ENCODE measurements at regions not wholly inside any gene's neighbourhood (a gene's known extent, or its start where the extent isn't known, plus 50 kb on each side); places are given as distances from the start of the nearest gene placed in this dataset.

DNA sequence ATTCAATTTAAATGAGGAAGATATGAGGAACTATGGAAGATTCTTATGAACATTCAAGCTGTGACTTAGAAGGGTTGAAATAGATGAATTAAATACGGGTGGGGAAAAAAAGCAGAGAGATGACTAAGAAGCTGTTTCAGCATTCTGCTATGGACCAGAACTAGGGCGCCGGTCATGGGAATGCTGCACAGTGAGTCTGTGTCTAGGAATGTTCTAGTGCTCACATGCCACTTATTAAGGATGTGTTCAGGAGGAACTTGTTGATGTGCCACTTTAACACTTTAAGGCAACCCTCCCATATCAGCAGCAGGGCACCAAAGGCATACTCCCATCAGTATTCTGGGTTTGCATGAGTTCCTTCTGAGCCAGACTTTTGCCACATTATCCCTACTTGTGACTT is 152.1 kb downstream of the POSTN start:
- no peaks in the 10 kb centered on the region for H3K4me1 ChIP-seq (ENCODE audit: control insufficient read depth, insufficient read depth, low read length, poor library complexity, severe bottlenecking)
- H3K9me3 ChIP-seq (ENCODE audit: control insufficient read depth in 2 of 2, low read length in 2 of 2), result no peaks in the 10 kb centered on the region
- ATAC-seq (ENCODE audit: low read depth in 2 of 2) (no peak), DNase-seq (no peak)
- H3K27ac ChIP-seq (ENCODE audit: insufficient read depth, low read length, poor library complexity, severe bottlenecking), result no peak overlapping the region
- Mint-ChIP-seq H3K27ac (no peak overlapping the region), H3K27me3 (no peaks in the 10 kb centered on the region), H3K4me1 (no peaks in the 10 kb centered on the region), H3K4me3 (no peak overlapping the region), H3K9me3 (peaks cover 0 to 8% (median 4%) of the 10 kb centered on the region in 7 donors), H3K36me3 (no peaks in the 10 kb centered on the region)
- H3K27me3 ChIP-seq (ENCODE audit: control insufficient read depth, insufficient read depth, low read length), result no peaks in the 10 kb centered on the region
- H3K4me3 ChIP-seq (ENCODE audit: low read depth, low read length), result no peak overlapping the region
- no peaks in the 10 kb centered on the region for H3K36me3 ChIP-seq (ENCODE audit: control insufficient read depth, insufficient read depth, low read length)

DNA sequence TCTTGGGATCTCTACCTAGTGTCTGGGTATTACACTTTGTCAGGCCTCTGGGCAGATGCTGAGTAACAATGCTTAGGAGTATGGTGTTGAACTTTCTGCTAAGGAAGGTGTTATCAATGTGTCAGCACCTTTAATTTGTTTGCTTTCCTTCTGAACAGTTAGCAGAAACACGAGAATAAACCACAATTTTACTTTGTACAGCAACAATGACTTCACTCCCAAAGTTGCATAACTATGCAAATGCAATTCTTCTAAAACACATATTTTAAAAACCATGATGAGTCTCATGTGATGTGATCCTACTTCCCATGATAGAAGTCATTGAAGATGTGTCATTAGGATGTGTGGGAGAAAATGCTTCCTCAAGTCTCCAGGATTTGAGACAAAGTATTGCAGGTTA is 155.0 kb downstream of the POSTN start:
- no peaks in the 10 kb centered on the region for H3K27me3 Mint-ChIP-seq
- ATAC-seq (ENCODE audit: low read depth in 2 of 2), result no peak
- no peak overlapping the region for H3K27ac Mint-ChIP-seq
- no peaks in the 10 kb centered on the region for H3K36me3 Mint-ChIP-seq
- no peak overlapping the region for H3K4me3 Mint-ChIP-seq
- H3K9me3 Mint-ChIP-seq, result peaks cover 0 to 12% (median 7%) of the 10 kb centered on the region in 7 donors
- no peaks in the 10 kb centered on the region for H3K9me3 ChIP-seq (ENCODE audit: control insufficient read depth in 2 of 2, low read length in 2 of 2)
- no peak overlapping the region for H3K4me3 ChIP-seq (ENCODE audit: low read depth, low read length)
- H3K36me3 ChIP-seq (ENCODE audit: control insufficient read depth, insufficient read depth, low read length), result no peaks in the 10 kb centered on the region
- H3K4me1 ChIP-seq (ENCODE audit: control insufficient read depth, insufficient read depth, low read length, poor library complexity, severe bottlenecking), result no peaks in the 10 kb centered on the region
- H3K27me3 ChIP-seq (ENCODE audit: control insufficient read depth, insufficient read depth, low read length), result no peaks in the 10 kb centered on the region
- DNase-seq, result no peak
- no peak overlapping the region for H3K27ac ChIP-seq (ENCODE audit: insufficient read depth, low read length, poor library complexity, severe bottlenecking)
- no peaks in the 10 kb centered on the region for H3K4me1 Mint-ChIP-seq

DNA sequence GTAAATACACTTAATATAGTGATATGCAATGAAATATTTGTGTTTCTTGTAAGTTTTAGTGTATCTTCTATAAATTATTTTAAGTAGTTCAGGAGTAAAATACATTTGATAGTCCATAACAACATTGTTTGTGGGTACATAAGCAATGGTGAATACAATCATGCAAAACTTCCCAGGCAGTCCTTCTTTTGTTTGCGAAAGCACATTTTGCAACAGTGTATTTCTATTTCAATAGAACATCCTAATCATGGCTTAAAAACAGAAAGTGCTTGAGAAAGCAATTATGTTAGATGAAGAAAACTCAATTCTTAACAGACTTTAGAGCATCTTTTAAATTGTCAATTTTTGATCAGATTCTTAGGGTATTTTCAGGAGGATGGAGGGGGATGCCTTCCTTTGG is 155.6 kb downstream of the POSTN start:
- no peaks in the 10 kb centered on the region for H3K36me3 Mint-ChIP-seq
- H3K4me3 Mint-ChIP-seq, result no peak overlapping the region
- no peaks in the 10 kb centered on the region for H3K27me3 Mint-ChIP-seq
- ATAC-seq (ENCODE audit: low read depth in 2 of 2) (no peak), DNase-seq (no peak)
- no peak overlapping the region for H3K4me3 ChIP-seq (ENCODE audit: low read depth, low read length)
- H3K27me3 ChIP-seq (ENCODE audit: control insufficient read depth, insufficient read depth, low read length), result no peaks in the 10 kb centered on the region
- H3K27ac ChIP-seq (ENCODE audit: insufficient read depth, low read length, poor library complexity, severe bottlenecking), result no peak overlapping the region
- no peak overlapping the region for H3K27ac Mint-ChIP-seq
- H3K9me3 ChIP-seq (ENCODE audit: control insufficient read depth in 2 of 2, low read length in 2 of 2), result no peaks in the 10 kb centered on the region
- H3K36me3 ChIP-seq (ENCODE audit: control insufficient read depth, insufficient read depth, low read length), result no peaks in the 10 kb centered on the region
- H3K4me1 ChIP-seq (ENCODE audit: control insufficient read depth, insufficient read depth, low read length, poor library complexity, severe bottlenecking), result no peaks in the 10 kb centered on the region
- no peaks in the 10 kb centered on the region for H3K4me1 Mint-ChIP-seq
- H3K9me3 Mint-ChIP-seq, result peaks cover 0 to 12% (median 7%) of the 10 kb centered on the region in 7 donors

DNA sequence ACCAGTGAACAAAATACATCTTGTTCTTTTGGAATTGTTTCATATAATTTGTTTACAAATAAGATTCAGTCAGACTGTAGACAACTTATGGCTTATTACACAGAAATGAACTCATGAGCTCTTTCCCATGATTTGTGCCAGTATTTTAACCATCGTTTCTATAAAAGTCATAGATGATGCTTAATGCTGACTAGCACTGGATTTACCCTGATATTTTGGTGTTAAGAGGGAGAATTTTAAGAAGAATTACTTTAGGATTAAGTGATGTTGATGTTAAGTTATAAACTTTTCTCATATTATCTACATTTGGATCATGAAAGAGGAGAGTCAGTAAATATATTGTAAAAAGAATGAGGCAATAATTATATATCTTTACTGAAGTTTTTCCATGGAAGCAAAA is 162.7 kb downstream of the POSTN start:
- H3K4me1 Mint-ChIP-seq, result no peaks in the 10 kb centered on the region
- H3K4me3 ChIP-seq (ENCODE audit: low read depth, low read length), result no peak overlapping the region
- no peaks in the 10 kb centered on the region for H3K27me3 Mint-ChIP-seq
- H3K27me3 ChIP-seq (ENCODE audit: control insufficient read depth, insufficient read depth, low read length), result no peaks in the 10 kb centered on the region
- no peak overlapping the region for H3K27ac Mint-ChIP-seq
- H3K27ac ChIP-seq (ENCODE audit: insufficient read depth, low read length, poor library complexity, severe bottlenecking), result no peak overlapping the region
- no peaks in the 10 kb centered on the region for H3K9me3 ChIP-seq (ENCODE audit: control insufficient read depth in 2 of 2, low read length in 2 of 2)
- ATAC-seq (ENCODE audit: low read depth in 2 of 2) (no peak), DNase-seq (no peak)
- peaks cover 0 to 12% (median 4%) of the 10 kb centered on the region in 7 donors for H3K9me3 Mint-ChIP-seq
- H3K36me3 Mint-ChIP-seq, result no peaks in the 10 kb centered on the region
- H3K4me3 Mint-ChIP-seq, result no peak overlapping the region
- no peaks in the 10 kb centered on the region for H3K4me1 ChIP-seq (ENCODE audit: control insufficient read depth, insufficient read depth, low read length, poor library complexity, severe bottlenecking)
- H3K36me3 ChIP-seq (ENCODE audit: control insufficient read depth, insufficient read depth, low read length), result no peaks in the 10 kb centered on the region

DNA sequence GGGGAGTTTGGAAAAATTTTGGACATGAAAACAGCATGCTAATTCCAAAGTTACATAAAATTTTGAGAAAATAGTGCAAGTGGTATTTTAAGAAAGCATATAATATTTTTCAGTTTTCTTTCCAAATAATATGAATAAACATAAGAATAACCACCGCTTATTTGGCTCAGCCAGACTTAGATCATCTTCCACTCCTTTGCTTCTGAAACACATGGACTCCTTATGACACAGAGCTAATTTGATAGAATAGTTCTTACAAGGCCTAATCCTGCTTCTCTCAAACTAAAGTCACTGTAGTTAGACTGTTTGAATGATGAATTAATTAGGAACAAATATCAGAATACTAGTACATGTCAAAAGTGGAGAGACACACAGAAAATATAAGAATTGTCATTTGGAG is 165.5 kb downstream of the POSTN start:
- no peaks in the 10 kb centered on the region for H3K4me1 ChIP-seq (ENCODE audit: control insufficient read depth, insufficient read depth, low read length, poor library complexity, severe bottlenecking)
- Mint-ChIP-seq H3K4me3 (no peak overlapping the region), H3K4me1 (no peaks in the 10 kb centered on the region), H3K9me3 (peaks cover 3 to 19% (median 8%) of the 10 kb centered on the region in 7 donors), H3K36me3 (no peaks in the 10 kb centered on the region), H3K27ac (no peak overlapping the region), H3K27me3 (no peaks in the 10 kb centered on the region)
- no peaks in the 10 kb centered on the region for H3K9me3 ChIP-seq (ENCODE audit: control insufficient read depth in 2 of 2, low read length in 2 of 2)
- H3K36me3 ChIP-seq (ENCODE audit: control insufficient read depth, insufficient read depth, low read length), result no peaks in the 10 kb centered on the region
- no peaks in the 10 kb centered on the region for H3K27me3 ChIP-seq (ENCODE audit: control insufficient read depth, insufficient read depth, low read length)
- H3K27ac ChIP-seq (ENCODE audit: insufficient read depth, low read length, poor library complexity, severe bottlenecking), result no peak overlapping the region
- no peak overlapping the region for H3K4me3 ChIP-seq (ENCODE audit: low read depth, low read length)
- ATAC-seq (ENCODE audit: low read depth in 2 of 2), result no peak
- DNase-seq, result no peak

DNA sequence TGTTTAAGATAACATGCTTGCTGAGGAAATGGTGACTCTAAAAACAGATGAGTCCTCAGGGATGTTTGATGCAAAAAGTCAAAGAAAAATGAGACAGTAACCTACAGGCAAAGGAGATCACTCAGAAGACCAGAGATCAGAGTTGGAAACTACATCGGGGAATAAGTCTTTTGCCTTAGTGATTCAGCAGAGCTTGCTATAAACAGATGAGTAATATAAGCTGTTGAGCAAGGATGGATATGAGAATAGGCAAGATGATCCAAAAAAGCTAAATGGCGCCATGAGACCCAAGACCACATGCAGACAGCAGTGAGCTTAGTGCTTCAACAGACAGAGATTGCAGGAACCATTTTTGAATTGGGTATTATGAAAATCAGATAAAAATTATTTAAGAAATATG is 168.6 kb downstream of the POSTN start:
- no peaks in the 10 kb centered on the region for H3K4me1 ChIP-seq (ENCODE audit: control insufficient read depth, insufficient read depth, low read length, poor library complexity, severe bottlenecking)
- Mint-ChIP-seq H3K9me3 (peaks cover 5 to 21% (median 8%) of the 10 kb centered on the region in 7 donors), H3K27ac (no peak overlapping the region), H3K4me1 (no peaks in the 10 kb centered on the region), H3K36me3 (no peaks in the 10 kb centered on the region), H3K27me3 (no peaks in the 10 kb centered on the region), H3K4me3 (no peak overlapping the region)
- H3K36me3 ChIP-seq (ENCODE audit: control insufficient read depth, insufficient read depth, low read length), result no peaks in the 10 kb centered on the region
- H3K4me3 ChIP-seq (ENCODE audit: low read depth, low read length), result no peak overlapping the region
- no peaks in the 10 kb centered on the region for H3K27me3 ChIP-seq (ENCODE audit: control insufficient read depth, insufficient read depth, low read length)
- no peaks in the 10 kb centered on the region for H3K9me3 ChIP-seq (ENCODE audit: control insufficient read depth in 2 of 2, low read length in 2 of 2)
- DNase-seq (no peak), ATAC-seq (ENCODE audit: low read depth in 2 of 2) (no peak)
- no peak overlapping the region for H3K27ac ChIP-seq (ENCODE audit: insufficient read depth, low read length, poor library complexity, severe bottlenecking)

DNA sequence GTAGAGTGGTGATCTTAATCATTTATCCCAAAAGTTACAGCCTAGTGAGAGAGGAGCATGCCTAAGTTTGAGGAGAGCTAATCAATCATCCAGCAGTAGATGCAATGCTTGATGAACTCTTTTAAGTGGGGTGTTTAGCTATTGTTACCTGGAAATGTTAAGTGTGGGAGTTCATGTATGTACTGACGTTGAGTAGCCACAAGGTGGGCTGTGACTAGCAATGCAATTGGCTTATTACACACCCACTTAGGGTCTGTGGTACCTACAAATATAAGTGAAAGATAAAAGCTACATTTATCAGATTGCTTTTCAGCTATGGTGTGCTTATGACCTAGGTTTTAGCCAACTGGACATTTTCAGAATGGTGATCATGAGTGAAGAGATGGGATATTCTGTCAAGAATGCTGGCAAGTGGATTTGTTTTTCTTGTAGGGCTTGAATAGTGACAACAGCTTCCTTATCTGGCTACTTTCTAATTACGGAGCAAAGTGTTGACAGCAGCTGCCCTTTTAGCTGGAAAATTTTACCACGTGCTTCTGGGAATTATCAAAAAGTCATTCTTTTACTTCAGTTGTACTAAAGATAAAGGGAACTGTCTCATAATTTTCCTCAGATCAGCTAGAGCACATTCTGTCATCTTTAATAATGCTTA is 170.6 kb downstream of the POSTN start:
- Histone ChIP-seq H3K4me1 (ENCODE audit: control insufficient read depth, insufficient read depth, low read length, poor library complexity, severe bottlenecking) (no peaks in the 10 kb centered on the region), H3K27me3 (ENCODE audit: control insufficient read depth, insufficient read depth, low read length) (no peaks in the 10 kb centered on the region), H3K36me3 (ENCODE audit: control insufficient read depth, insufficient read depth, low read length) (no peaks in the 10 kb centered on the region), H3K27ac (ENCODE audit: insufficient read depth, low read length, poor library complexity, severe bottlenecking) (no peak overlapping the region), H3K9me3 (ENCODE audit: control insufficient read depth in 2 of 2, low read length in 2 of 2) (no peaks in the 10 kb centered on the region), H3K4me3 (ENCODE audit: low read depth, low read length) (no peak overlapping the region)
- DNase-seq (no peak), ATAC-seq (ENCODE audit: low read depth in 2 of 2) (no peak)
- Mint-ChIP-seq H3K4me3 (no peak overlapping the region), H3K27me3 (no peaks in the 10 kb centered on the region), H3K4me1 (no peaks in the 10 kb centered on the region), H3K27ac (no peak overlapping the region), H3K9me3 (peaks cover 4 to 21% (median 9%) of the 10 kb centered on the region in 7 donors), H3K36me3 (no peaks in the 10 kb centered on the region)

DNA sequence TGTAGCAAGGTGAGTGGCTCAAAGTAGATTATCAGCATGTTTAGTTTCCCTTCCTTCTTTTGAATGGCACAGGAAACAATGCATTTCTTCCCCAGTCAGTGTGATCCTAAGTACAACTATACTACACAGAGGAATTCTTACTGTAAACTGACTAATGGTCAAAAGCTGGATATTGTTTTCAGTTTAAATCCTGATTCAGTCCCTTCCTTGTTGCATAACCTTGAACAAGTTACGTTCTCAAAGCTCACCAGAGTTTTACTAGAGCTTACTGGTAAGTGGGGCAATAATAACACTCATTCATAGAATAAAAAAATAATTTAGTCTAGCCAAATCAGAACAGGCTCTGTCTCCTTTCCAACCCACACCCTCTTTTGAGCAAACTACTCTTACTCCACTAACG is 180.1 kb downstream of the POSTN start:
- Histone ChIP-seq H3K4me1 (ENCODE audit: control insufficient read depth, insufficient read depth, low read length, poor library complexity, severe bottlenecking) (no peaks in the 10 kb centered on the region), H3K9me3 (ENCODE audit: control insufficient read depth in 2 of 2, low read length in 2 of 2) (no peaks in the 10 kb centered on the region), H3K4me3 (ENCODE audit: low read depth, low read length) (no peak overlapping the region), H3K27ac (ENCODE audit: insufficient read depth, low read length, poor library complexity, severe bottlenecking) (no peak overlapping the region), H3K27me3 (ENCODE audit: control insufficient read depth, insufficient read depth, low read length) (no peaks in the 10 kb centered on the region), H3K36me3 (ENCODE audit: control insufficient read depth, insufficient read depth, low read length) (no peaks in the 10 kb centered on the region)
- DNase-seq (no peak), ATAC-seq (ENCODE audit: low read depth in 2 of 2) (no peak)
- Mint-ChIP-seq H3K4me3 (no peak overlapping the region), H3K4me1 (no peaks in the 10 kb centered on the region), H3K9me3 (peaks cover 0 to 9% (median 7%) of the 10 kb centered on the region in 7 donors), H3K27me3 (no peaks in the 10 kb centered on the region), H3K36me3 (no peaks in the 10 kb centered on the region), H3K27ac (no peak overlapping the region)

Measured in CD4-positive, CD25-positive, alpha-beta regulatory T cell (primary cell).